ENCODE measurements at regions not wholly inside any gene's neighbourhood (a gene's known extent, or its start where the extent isn't known, plus 50 kb on each side); places are given as distances from the start of the nearest gene placed in this dataset.

- no peak for DNase-seq
- Mint-ChIP-seq H3K27me3 (no peaks in the 10 kb centered on the region), H3K4me1 (peaks cover 5% of the 10 kb centered on the region), H3K4me3 (no peak overlapping the region), H3K9me3 (peaks cover 26% of the 10 kb centered on the region), H3K36me3 (ENCODE audit: low read depth) (peaks cover 9% of the 10 kb centered on the region), H3K27ac (no peak overlapping the region)
- CTCF ChIA-PET, result no interaction called here
- POLR2A ChIA-PET, result no interaction called here
Measured at GRCh38 chr1:193514397-193514796, 328.0 kb upstream of the B3GALT2 start.

- no peaks in the 10 kb centered on the region for H3K27me3 Mint-ChIP-seq
- POLR2A ChIA-PET, result no interaction called here
Measured at GRCh38 chr1:193513032-193513431, 326.6 kb upstream of the B3GALT2 start.

GRCh38 chr1:193504920-193505319 lies 318.5 kb upstream of the B3GALT2 start:
- Mint-ChIP-seq H3K36me3 (ENCODE audit: low read depth) (peaks cover 7% of the 10 kb centered on the region), H3K9me3 (peaks cover 16% of the 10 kb centered on the region), H3K4me1 (peaks cover 9% of the 10 kb centered on the region), H3K27me3 (no peaks in the 10 kb centered on the region), H3K4me3 (no peak overlapping the region), H3K27ac (no peak overlapping the region)
- ChIA-PET CTCF (no interaction called here), POLR2A (no interaction called here)
- DNase-seq, result no peak

More at GRCh38 chr1:193513032-193513431, 326.6 kb upstream of the B3GALT2 start:
- H3K4me3 Mint-ChIP-seq, result no peak overlapping the region
- CTCF ChIA-PET, result no interaction called here
- H3K36me3 Mint-ChIP-seq (ENCODE audit: low read depth), result peaks cover 11% of the 10 kb centered on the region
- H3K4me1 Mint-ChIP-seq, result peaks cover 4% of the 10 kb centered on the region
- H3K27ac Mint-ChIP-seq, result no peak overlapping the region
- peaks cover 30% of the 10 kb centered on the region for H3K9me3 Mint-ChIP-seq
- DNase-seq, result no peak

- Mint-ChIP-seq H3K27me3 (no peaks in the 10 kb centered on the region), H3K4me3 (no peak overlapping the region), H3K36me3 (ENCODE audit: low read depth) (peaks cover 8% of the 10 kb centered on the region), H3K9me3 (peaks cover 14% of the 10 kb centered on the region), H3K27ac (no peak overlapping the region), H3K4me1 (peaks cover 4% of the 10 kb centered on the region)
- POLR2A ChIA-PET, result no interaction called here
- CTCF ChIA-PET, result interaction anchor here (0.7 to 0.8 kb wide), 2 partner anchors 14 to 20 kb away, joined by 3 read pairs; no protein-coding TSS in a partner anchor
- no peak for DNase-seq
Measured at GRCh38 chr1:193498088-193498655, 311.8 kb upstream of the B3GALT2 start.

GRCh38 chr1:193494368-193494767 lies 308.0 kb upstream of the B3GALT2 start:
- CTCF ChIA-PET, result interaction anchor here (1.4 kb wide), 1 partner anchor 46 kb away, joined by 3 read pairs; no protein-coding TSS in a partner anchor
- POLR2A ChIA-PET, result no interaction called here
- Mint-ChIP-seq H3K9me3 (peaks cover 36% of the 10 kb centered on the region), H3K36me3 (ENCODE audit: low read depth) (peaks cover 29% of the 10 kb centered on the region), H3K4me3 (no peak overlapping the region), H3K27me3 (no peaks in the 10 kb centered on the region), H3K4me1 (peaks cover 19% of the 10 kb centered on the region), H3K27ac (no peak overlapping the region)
- no peak for DNase-seq

GRCh38 chr1:193489191-193489590 lies 302.8 kb upstream of the B3GALT2 start:
- no peak overlapping the region for H3K4me3 Mint-ChIP-seq
- peaks cover 61% of the 10 kb centered on the region for H3K9me3 Mint-ChIP-seq
- POLR2A ChIA-PET, result no interaction called here
- H3K36me3 Mint-ChIP-seq (ENCODE audit: low read depth), result peaks cover 57% of the 10 kb centered on the region
- no peak for DNase-seq
- CTCF ChIA-PET, result interaction anchor here (1.1 to 1.5 kb wide), 3 partner anchors 10 to 27 kb away, joined by 3 to 5 read pairs (median 4); no protein-coding TSS in a partner anchor
- H3K27ac Mint-ChIP-seq, result no peak overlapping the region
- H3K27me3 Mint-ChIP-seq, result no peaks in the 10 kb centered on the region
- peaks cover 38% of the 10 kb centered on the region for H3K4me1 Mint-ChIP-seq

GRCh38 chr1:193487722-193488121 lies 301.3 kb upstream of the B3GALT2 start:
- POLR2A ChIA-PET, result no interaction called here
- DNase-seq, result no peak
- Mint-ChIP-seq H3K4me3 (no peak overlapping the region), H3K36me3 (ENCODE audit: low read depth) (peaks cover 57% of the 10 kb centered on the region), H3K27me3 (no peaks in the 10 kb centered on the region), H3K9me3 (peaks cover 64% of the 10 kb centered on the region), H3K27ac (no peak overlapping the region), H3K4me1 (peaks cover 36% of the 10 kb centered on the region)
- CTCF ChIA-PET, result interaction anchor here (0.7 to 1.2 kb wide), 3 partner anchors 12 to 45 kb away, joined by 3 read pairs; no protein-coding TSS in a partner anchor

- H3K27me3 Mint-ChIP-seq, result no peaks in the 10 kb centered on the region
- peaks cover 67% of the 10 kb centered on the region for H3K9me3 Mint-ChIP-seq
- H3K4me3 Mint-ChIP-seq, result no peak overlapping the region
- ChIA-PET CTCF (interaction anchor here (0.7 to 1.2 kb wide), 4 partner anchors 12 to 46 kb away, joined by 3 read pairs; no protein-coding TSS in a partner anchor), POLR2A (no interaction called here)
- peaks cover 37% of the 10 kb centered on the region for H3K4me1 Mint-ChIP-seq
- DNase-seq, result no peak
- H3K36me3 Mint-ChIP-seq (ENCODE audit: low read depth), result peaks cover 63% of the 10 kb centered on the region
- H3K27ac Mint-ChIP-seq, result peak overlapping the region; percentile 47
Measured at GRCh38 chr1:193486671-193487229, 300.3 kb upstream of the B3GALT2 start.

- ChIA-PET CTCF (no interaction called here), POLR2A (no interaction called here)
- no peaks in the 10 kb centered on the region for H3K27me3 Mint-ChIP-seq
- peaks cover 78% of the 10 kb centered on the region for H3K36me3 Mint-ChIP-seq (ENCODE audit: low read depth)
- H3K4me3 Mint-ChIP-seq, result no peak overlapping the region
- H3K9me3 Mint-ChIP-seq, result peaks cover 64% of the 10 kb centered on the region
- peak overlapping the region; percentile 95 for H3K27ac Mint-ChIP-seq
- H3K4me1 Mint-ChIP-seq, result peaks cover 67% of the 10 kb centered on the region
- DNase-seq, result no peak
Measured at GRCh38 chr1:193480755-193481154, 294.3 kb upstream of the B3GALT2 start.

- peaks cover 69% of the 10 kb centered on the region for H3K4me1 Mint-ChIP-seq
- no peaks in the 10 kb centered on the region for H3K27me3 Mint-ChIP-seq
- peak overlapping the region; percentile 95 for H3K27ac Mint-ChIP-seq
- peaks cover 64% of the 10 kb centered on the region for H3K9me3 Mint-ChIP-seq
- H3K36me3 Mint-ChIP-seq (ENCODE audit: low read depth), result peaks cover 82% of the 10 kb centered on the region
- CTCF ChIA-PET, result interaction anchor here (1.0 to 1.2 kb wide), 2 partner anchors 10 to 21 kb away, joined by 3 to 4 read pairs; no protein-coding TSS in a partner anchor
- H3K4me3 Mint-ChIP-seq, result peak overlapping the region; percentile 3
- POLR2A ChIA-PET, result no interaction called here
- DNase-seq, result peak; percentile 93
Measured at GRCh38 chr1:193479187-193479586, 292.8 kb upstream of the B3GALT2 start.

GRCh38 chr1:193476748-193477147 lies 290.3 kb upstream of the B3GALT2 start:
- Mint-ChIP-seq H3K9me3 (peaks cover 67% of the 10 kb centered on the region), H3K4me3 (no peak overlapping the region), H3K36me3 (ENCODE audit: low read depth) (peaks cover 86% of the 10 kb centered on the region), H3K27me3 (no peaks in the 10 kb centered on the region), H3K27ac (no peak overlapping the region), H3K4me1 (peaks cover 69% of the 10 kb centered on the region)
- DNase-seq, result no peak
- POLR2A ChIA-PET, result no interaction called here
- CTCF ChIA-PET, result interaction anchor here (1.2 to 1.7 kb wide), 3 partner anchors 9 to 63 kb away, joined by 3 to 4 read pairs (median 3); no protein-coding TSS in a partner anchor

- no peak overlapping the region for H3K4me3 Mint-ChIP-seq
Measured at GRCh38 chr1:193473932-193474331, 287.5 kb upstream of the B3GALT2 start.

GRCh38 chr1:193472838-193473398 lies 286.5 kb upstream of the B3GALT2 start:
- H3K36me3 Mint-ChIP-seq (ENCODE audit: low read depth), result peaks cover 62% of the 10 kb centered on the region
- DNase-seq, result no peak
- peaks cover 36% of the 10 kb centered on the region for H3K4me1 Mint-ChIP-seq
- ChIA-PET POLR2A (interaction anchor here (0.6 kb wide), 1 partner anchor 63 kb away, joined by 3 read pairs; no protein-coding TSS in a partner anchor), CTCF (interaction anchor here (0.6 to 2.7 kb wide), 7 partner anchors 11 to 806 kb away, joined by 3 to 11 read pairs (median 4); no protein-coding TSS in a partner anchor)
- no peak overlapping the region for H3K27ac Mint-ChIP-seq
- H3K27me3 Mint-ChIP-seq, result no peaks in the 10 kb centered on the region
- H3K9me3 Mint-ChIP-seq, result peaks cover 47% of the 10 kb centered on the region
- no peak overlapping the region for H3K4me3 Mint-ChIP-seq

More at GRCh38 chr1:193473932-193474331, 287.5 kb upstream of the B3GALT2 start:
- peaks cover 64% of the 10 kb centered on the region for H3K36me3 Mint-ChIP-seq (ENCODE audit: low read depth)
- no peak for DNase-seq
- ChIA-PET POLR2A (no interaction called here), CTCF (no interaction called here)
- H3K27me3 Mint-ChIP-seq, result no peaks in the 10 kb centered on the region
- peaks cover 52% of the 10 kb centered on the region for H3K9me3 Mint-ChIP-seq
- no peak overlapping the region for H3K27ac Mint-ChIP-seq
- peaks cover 44% of the 10 kb centered on the region for H3K4me1 Mint-ChIP-seq
